ENCODE measurements at regions not wholly inside any gene's neighbourhood (a gene's known extent, or its start where the extent isn't known, plus 50 kb on each side); places are given as distances from the start of the nearest gene placed in this dataset.

DNA sequence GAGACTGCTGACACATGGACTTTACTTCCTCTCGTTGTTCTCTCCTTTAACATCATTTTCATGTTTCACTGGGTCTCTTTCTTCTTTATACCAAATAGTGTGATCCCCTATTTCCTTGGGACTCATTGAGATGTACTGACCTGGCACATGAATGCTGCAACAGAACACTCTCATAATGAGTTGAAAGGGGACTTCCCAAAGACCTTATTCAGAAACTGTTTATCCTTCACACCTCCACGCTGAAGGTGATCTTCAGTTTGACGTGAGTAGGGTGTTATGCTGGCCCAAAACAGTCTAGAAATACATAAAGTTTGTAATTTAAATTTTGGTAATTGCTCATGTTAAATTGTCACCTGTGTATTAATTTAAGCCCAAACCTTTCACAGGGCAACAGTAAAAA, 1096.8 kb upstream of the GYPC start:
- TF ChIP-seq, protein P1, sequence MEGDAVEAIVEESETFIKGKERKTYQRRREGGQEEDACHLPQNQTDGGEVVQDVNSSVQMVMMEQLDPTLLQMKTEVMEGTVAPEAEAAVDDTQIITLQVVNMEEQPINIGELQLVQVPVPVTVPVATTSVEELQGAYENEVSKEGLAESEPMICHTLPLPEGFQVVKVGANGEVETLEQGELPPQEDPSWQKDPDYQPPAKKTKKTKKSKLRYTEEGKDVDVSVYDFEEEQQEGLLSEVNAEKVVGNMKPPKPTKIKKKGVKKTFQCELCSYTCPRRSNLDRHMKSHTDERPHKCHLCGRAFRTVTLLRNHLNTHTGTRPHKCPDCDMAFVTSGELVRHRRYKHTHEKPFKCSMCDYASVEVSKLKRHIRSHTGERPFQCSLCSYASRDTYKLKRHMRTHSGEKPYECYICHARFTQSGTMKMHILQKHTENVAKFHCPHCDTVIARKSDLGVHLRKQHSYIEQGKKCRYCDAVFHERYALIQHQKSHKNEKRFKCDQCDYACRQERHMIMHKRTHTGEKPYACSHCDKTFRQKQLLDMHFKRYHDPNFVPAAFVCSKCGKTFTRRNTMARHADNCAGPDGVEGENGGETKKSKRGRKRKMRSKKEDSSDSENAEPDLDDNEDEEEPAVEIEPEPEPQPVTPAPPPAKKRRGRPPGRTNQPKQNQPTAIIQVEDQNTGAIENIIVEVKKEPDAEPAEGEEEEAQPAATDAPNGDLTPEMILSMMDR (IDR thresholded peaks at IDR 0.05), result no peak
- no peak for TF ChIP-seq EZH2 (IDR thresholded peaks at IDR 0.05; ENCODE audit: borderline replicate concordance, insufficient read depth, low read depth, low read length, poor library complexity, severe bottlenecking)
